WI38 (cell line): ENCODE measurements at regions not wholly inside any gene's neighbourhood (a gene's known extent, or its start where the extent isn't known, plus 50 kb on each side); places are given as distances from the start of the nearest gene placed in this dataset.

Experiments used
- H3K4me3 ChIP-seq: 2 replicates; pipeline ENCODE4 v1.5.1; 2011; ENCODE audit warnings: low read depth, mild to moderate bottlenecking, control low read depth, low read length
- CTCF ChIP-seq: IDR thresholded peaks from 2 replicates; pipeline ENCODE4 v1.5.1; 2012; ENCODE audit warnings: low read depth, mild to moderate bottlenecking, control low read depth, low read length

GRCh38 chr5:125604104-125604503 is 819.1 kb upstream of the GRAMD2B start:
- TF ChIP-seq CTCF: no peak
- no peak overlapping the region for H3K4me3 ChIP-seq

GRCh38 chr5:125607018-125607417 is 816.2 kb upstream of the GRAMD2B start:
- H3K4me3 ChIP-seq: no peak overlapping the region

GRCh38 chr5:125609011-125609410 is 814.2 kb upstream of the GRAMD2B start:
- no peak overlapping the region for H3K4me3 ChIP-seq
- no peak for TF ChIP-seq CTCF

More at GRCh38 chr5:125607018-125607417, 816.2 kb upstream of the GRAMD2B start:
- no peak for TF ChIP-seq CTCF

- no peak for TF ChIP-seq CTCF
- no peak overlapping the region for H3K4me3 ChIP-seq
These were observed 812.3 kb upstream of the GRAMD2B start for GRCh38 chr5:125610892-125611291.

GRCh38 chr5:125611541-125611940 is 811.7 kb upstream of the GRAMD2B start:
- no peak for TF ChIP-seq CTCF
- H3K4me3 ChIP-seq: no peak overlapping the region

- no peak for TF ChIP-seq CTCF
- H3K4me3 ChIP-seq: no peak overlapping the region
These were observed 811.0 kb upstream of the GRAMD2B start for GRCh38 chr5:125612181-125612721.

- H3K4me3 ChIP-seq: no peak overlapping the region
- no peak for TF ChIP-seq CTCF
These were observed 810.4 kb upstream of the GRAMD2B start for GRCh38 chr5:125612776-125613175.
